ENCODE measurements at regions not wholly inside any gene's neighbourhood (a gene's known extent, or its start where the extent isn't known, plus 50 kb on each side); places are given as distances from the start of the nearest gene placed in this dataset.

DNA sequence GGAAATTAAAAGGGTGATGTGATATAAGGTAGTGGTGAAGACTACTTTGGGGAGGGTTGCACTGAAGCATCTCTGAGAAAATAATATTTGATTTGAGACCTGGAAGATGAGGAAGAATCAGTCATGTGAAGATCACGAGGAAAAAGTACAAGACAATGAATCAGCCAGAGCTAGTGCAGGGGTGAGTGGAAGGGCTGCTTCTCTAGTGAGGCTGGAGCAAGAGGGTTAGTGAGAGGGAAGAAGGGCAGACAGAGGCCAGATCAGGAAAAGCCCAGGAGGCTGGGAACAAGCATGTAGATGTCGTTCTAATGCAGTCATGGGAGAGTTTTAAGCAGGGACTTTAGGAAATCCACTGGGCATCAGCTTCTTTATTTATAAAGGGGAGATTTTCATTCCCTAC, 504.2 kb upstream of the SALL1 start:
- no peak for TF ChIP-seq EP300 (IDR thresholded peaks at IDR 0.05; ENCODE audit: low read depth)
- TF ChIP-seq, protein P1, sequence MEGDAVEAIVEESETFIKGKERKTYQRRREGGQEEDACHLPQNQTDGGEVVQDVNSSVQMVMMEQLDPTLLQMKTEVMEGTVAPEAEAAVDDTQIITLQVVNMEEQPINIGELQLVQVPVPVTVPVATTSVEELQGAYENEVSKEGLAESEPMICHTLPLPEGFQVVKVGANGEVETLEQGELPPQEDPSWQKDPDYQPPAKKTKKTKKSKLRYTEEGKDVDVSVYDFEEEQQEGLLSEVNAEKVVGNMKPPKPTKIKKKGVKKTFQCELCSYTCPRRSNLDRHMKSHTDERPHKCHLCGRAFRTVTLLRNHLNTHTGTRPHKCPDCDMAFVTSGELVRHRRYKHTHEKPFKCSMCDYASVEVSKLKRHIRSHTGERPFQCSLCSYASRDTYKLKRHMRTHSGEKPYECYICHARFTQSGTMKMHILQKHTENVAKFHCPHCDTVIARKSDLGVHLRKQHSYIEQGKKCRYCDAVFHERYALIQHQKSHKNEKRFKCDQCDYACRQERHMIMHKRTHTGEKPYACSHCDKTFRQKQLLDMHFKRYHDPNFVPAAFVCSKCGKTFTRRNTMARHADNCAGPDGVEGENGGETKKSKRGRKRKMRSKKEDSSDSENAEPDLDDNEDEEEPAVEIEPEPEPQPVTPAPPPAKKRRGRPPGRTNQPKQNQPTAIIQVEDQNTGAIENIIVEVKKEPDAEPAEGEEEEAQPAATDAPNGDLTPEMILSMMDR (IDR thresholded peaks at IDR 0.05) = no peak
- TF ChIP-seq POLR2A (IDR thresholded peaks at IDR 0.05) = no peak

Measured in transverse colon (tissue), 3 donors.